Ishikawa (cell line): ENCODE measurements at regions not wholly inside any gene's neighbourhood (a gene's known extent, or its start where the extent isn't known, plus 50 kb on each side); places are given as distances from the start of the nearest gene placed in this dataset.

Experiments used
- CEBPB ChIP-seq: IDR thresholded peaks from 2 replicates; pipeline ENCODE4 v1.6.1; 2012
- CREB1 ChIP-seq: IDR thresholded peaks from 2 replicates; pipeline ENCODE4 v1.6.1; 2012; ENCODE audit warnings: low read depth
- EGR1 ChIP-seq: IDR thresholded peaks from 2 replicates; pipeline ENCODE4 v1.6.1; 2012
- EP300 ChIP-seq: IDR thresholded peaks from 2 replicates; pipeline ENCODE4 v1.6.1; 2012; ENCODE audit warnings: borderline replicate concordance
- FOXM1 ChIP-seq: IDR thresholded peaks from 2 replicates; pipeline ENCODE4 v1.6.1; 2012; ENCODE audit warnings: low read depth, borderline replicate concordance
- MAX ChIP-seq: IDR thresholded peaks from 2 replicates; pipeline ENCODE4 v1.6.1; 2012
- NFIC ChIP-seq: IDR thresholded peaks from 2 replicates; pipeline ENCODE4 v1.6.1; 2012
- RAD21 ChIP-seq: IDR thresholded peaks from 2 replicates; pipeline ENCODE4 v1.6.1; 2012; ENCODE audit warnings: low read depth
- REST ChIP-seq: IDR thresholded peaks from 2 replicates; pipeline ENCODE4 v1.6.1; 2012; ENCODE audit warnings: low read depth, mild to moderate bottlenecking
- TAF1 ChIP-seq: IDR thresholded peaks from 2 replicates; pipeline ENCODE4 v1.6.1; 2012; ENCODE audit warnings: low read depth, mild to moderate bottlenecking
- TCF12 ChIP-seq: IDR thresholded peaks from 2 replicates; pipeline ENCODE4 v1.6.1; 2012; ENCODE audit warnings: low read depth
- TEAD4 ChIP-seq: IDR thresholded peaks from 2 replicates; pipeline ENCODE4 v1.6.1; 2012
- USF1 ChIP-seq: IDR thresholded peaks from 2 replicates; pipeline ENCODE4 v1.6.1; 2012
- YY1 ChIP-seq: IDR thresholded peaks from 2 replicates; pipeline ENCODE4 v1.6.1; 2012; ENCODE audit warnings: low read depth
- ZBTB7A ChIP-seq: IDR thresholded peaks from 2 replicates; pipeline ENCODE4 v1.6.1; 2012; ENCODE audit warnings: low read depth

GRCh38 chr6:119686644-119687043, 337.1 kb upstream of the MAN1A1 start:
- TF ChIP-seq CEBPB (no peak), CREB1 (no peak), REST (no peak), USF1 (no peak)

GRCh38 chr6:119686240-119686639, 336.7 kb upstream of the MAN1A1 start:
- TF ChIP-seq CREB1 (no peak), EGR1 (no peak)

- no peak for TF ChIP-seq FOXM1
- no peak for TF ChIP-seq TCF12
- no peak for TF ChIP-seq CEBPB
- no peak for TF ChIP-seq RAD21
- TF ChIP-seq NFIC: no peak
- TF ChIP-seq ZBTB7A: no peak
- no peak for TF ChIP-seq CREB1
- TF ChIP-seq REST: no peak
- no peak for TF ChIP-seq EP300
- no peak for TF ChIP-seq TEAD4
- TF ChIP-seq USF1: no peak
- TF ChIP-seq TAF1: no peak
- TF ChIP-seq MAX: no peak
- TF ChIP-seq YY1: no peak
- TF ChIP-seq EGR1: no peak
Measured at GRCh38 chr6:119683671-119684070, 334.1 kb upstream of the MAN1A1 start.

- TF ChIP-seq MAX (no peak), FOXM1 (no peak), TCF12 (no peak)
Measured at GRCh38 chr6:119683031-119683430, 333.5 kb upstream of the MAN1A1 start.

- no peak for TF ChIP-seq EP300
- no peak for TF ChIP-seq EGR1
- TF ChIP-seq MAX: no peak
- no peak for TF ChIP-seq TAF1
- no peak for TF ChIP-seq TEAD4
- TF ChIP-seq REST: no peak
- no peak for TF ChIP-seq ZBTB7A
- TF ChIP-seq USF1: no peak
- no peak for TF ChIP-seq RAD21
Measured at GRCh38 chr6:119678961-119679360, 329.4 kb upstream of the MAN1A1 start.
